ENCODE measurements at regions not wholly inside any gene's neighbourhood (a gene's known extent, or its start where the extent isn't known, plus 50 kb on each side); places are given as distances from the start of the nearest gene placed in this dataset.
"Not testable (repeated sequence)": the region's sequence is repeated elsewhere in the genome, so short reads cannot be mapped to it uniquely, and the experiment has no call there.

DNA sequence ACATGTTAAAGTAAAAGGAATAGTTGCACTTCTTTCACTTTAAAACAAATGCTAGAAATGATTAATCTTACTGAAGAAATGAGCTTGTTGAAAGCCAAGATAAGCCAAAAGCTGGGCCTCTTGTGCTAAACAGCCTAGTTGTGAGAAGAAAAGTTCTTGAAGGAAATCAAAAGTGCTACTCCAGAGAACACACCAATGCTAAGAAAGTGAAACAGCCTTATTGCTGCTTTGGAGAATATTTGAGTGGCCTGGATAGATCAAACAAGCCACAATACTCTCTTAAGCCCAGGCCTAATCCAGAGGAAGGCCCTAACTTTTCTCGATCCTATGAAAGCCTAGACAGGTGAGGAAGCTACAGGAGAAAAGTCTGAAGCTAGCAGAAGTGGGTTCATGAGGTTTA is 967.9 kb upstream of the INTU start:
- intact Hi-C loops (cut with DNase I): no loop called here
- Histone ChIP-seq H3K27ac (no peak overlapping the region), H3K4me1 (no peaks in the 10 kb centered on the region), H3K36me3 (no peaks in the 10 kb centered on the region), H3K9me3 (no peaks in the 10 kb centered on the region), H3K27me3 (no peaks in the 10 kb centered on the region), H3K4me3 (no peak overlapping the region)
- no peak for DNase-seq (ENCODE audit: extremely low spot score in 2 of 2)
- TF ChIP-seq POLR2A (IDR thresholded peaks at IDR 0.05) (no peak), POLR2AphosphoS5 (IDR thresholded peaks at IDR 0.05; ENCODE audit: insufficient read depth in 1 of 2, low read depth in 1 of 2) (no peak)
- TF ChIP-seq, protein P1, sequence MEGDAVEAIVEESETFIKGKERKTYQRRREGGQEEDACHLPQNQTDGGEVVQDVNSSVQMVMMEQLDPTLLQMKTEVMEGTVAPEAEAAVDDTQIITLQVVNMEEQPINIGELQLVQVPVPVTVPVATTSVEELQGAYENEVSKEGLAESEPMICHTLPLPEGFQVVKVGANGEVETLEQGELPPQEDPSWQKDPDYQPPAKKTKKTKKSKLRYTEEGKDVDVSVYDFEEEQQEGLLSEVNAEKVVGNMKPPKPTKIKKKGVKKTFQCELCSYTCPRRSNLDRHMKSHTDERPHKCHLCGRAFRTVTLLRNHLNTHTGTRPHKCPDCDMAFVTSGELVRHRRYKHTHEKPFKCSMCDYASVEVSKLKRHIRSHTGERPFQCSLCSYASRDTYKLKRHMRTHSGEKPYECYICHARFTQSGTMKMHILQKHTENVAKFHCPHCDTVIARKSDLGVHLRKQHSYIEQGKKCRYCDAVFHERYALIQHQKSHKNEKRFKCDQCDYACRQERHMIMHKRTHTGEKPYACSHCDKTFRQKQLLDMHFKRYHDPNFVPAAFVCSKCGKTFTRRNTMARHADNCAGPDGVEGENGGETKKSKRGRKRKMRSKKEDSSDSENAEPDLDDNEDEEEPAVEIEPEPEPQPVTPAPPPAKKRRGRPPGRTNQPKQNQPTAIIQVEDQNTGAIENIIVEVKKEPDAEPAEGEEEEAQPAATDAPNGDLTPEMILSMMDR (IDR thresholded peaks at IDR 0.05): no peak

DNA sequence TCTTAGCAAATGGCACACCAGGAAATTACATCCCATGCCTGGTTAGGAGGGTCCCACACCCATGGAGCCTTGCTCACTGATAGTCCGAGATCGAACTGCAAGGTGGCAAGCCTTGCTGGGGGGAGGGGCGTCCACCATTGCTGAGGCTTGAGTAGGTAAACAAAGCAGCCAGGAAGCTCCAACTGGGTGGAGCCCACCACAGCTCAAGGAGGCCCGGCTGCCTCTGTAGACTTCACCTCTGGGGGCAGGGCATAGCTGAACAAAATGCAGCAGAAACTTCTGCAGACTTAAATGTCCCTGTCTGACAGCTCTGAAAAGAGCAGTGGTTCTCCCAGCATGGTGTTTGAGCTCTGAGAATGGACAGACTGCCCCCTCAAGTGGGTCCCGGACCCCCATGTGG is 962.7 kb upstream of the INTU start:
- DNase-seq (ENCODE audit: extremely low spot score in 2 of 2); H3K36me3 ChIP-seq; H3K4me1 ChIP-seq; H3K9me3 ChIP-seq; H3K27ac ChIP-seq; H3K4me3 ChIP-seq; H3K27me3 ChIP-seq; intact Hi-C loops (cut with DNase I): not testable (repeated sequence)

DNA sequence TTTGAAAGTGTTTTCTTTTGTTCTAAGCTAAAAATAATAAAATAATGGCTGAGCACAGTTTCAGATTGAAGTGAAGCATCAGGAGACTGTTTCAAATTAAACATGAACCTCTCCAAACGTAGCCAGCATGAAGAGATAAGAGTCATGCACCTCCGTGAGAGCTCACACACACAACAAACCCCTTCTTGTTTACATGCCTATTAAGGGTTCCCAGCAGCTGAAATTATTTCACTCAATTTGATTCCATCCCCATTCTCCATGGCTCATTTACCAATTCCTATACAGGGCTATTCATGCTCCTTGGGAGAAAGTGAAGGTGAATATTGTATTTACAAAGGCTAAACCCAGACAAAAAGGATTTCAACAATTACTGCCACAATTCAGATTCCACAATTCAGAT is 954.1 kb upstream of the INTU start:
- intact Hi-C loops (cut with DNase I): no loop called here
- H3K4me3 ChIP-seq: no peak overlapping the region
- H3K9me3 ChIP-seq: no peaks in the 10 kb centered on the region
- no peaks in the 10 kb centered on the region for H3K4me1 ChIP-seq
- no peaks in the 10 kb centered on the region for H3K36me3 ChIP-seq
- no peak for DNase-seq (ENCODE audit: extremely low spot score in 2 of 2)
- no peak overlapping the region for H3K27ac ChIP-seq
- H3K27me3 ChIP-seq: no peaks in the 10 kb centered on the region
- TF ChIP-seq, protein P1 (IDR thresholded peaks at IDR 0.05): no peak
- TF ChIP-seq POLR2AphosphoS5 (IDR thresholded peaks at IDR 0.05; ENCODE audit: insufficient read depth in 1 of 2, low read depth in 1 of 2) (no peak), POLR2A (IDR thresholded peaks at IDR 0.05) (no peak)

DNA sequence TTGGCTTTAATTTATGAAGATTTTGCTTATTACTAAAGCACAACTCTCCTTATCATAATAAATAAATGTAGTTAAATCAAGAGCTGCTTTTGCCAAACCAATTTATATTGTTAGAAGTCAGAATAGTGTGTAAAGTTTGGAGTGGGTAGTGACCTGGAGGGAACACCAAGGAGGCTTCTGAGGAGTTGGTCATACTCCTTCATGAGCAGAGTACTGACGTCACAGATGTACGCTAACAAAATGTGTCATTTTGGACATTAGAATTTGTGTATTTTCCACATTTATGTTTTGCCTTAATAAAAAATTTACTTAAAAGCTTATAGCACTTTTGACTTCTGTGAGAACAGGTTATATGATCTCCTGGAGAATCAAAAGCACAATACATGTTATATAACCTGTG is 953.5 kb upstream of the INTU start:
- no peaks in the 10 kb centered on the region for H3K4me1 ChIP-seq
- H3K27ac ChIP-seq: no peak overlapping the region
- no peak for DNase-seq (ENCODE audit: extremely low spot score in 2 of 2)
- TF ChIP-seq, protein P1 (IDR thresholded peaks at IDR 0.05): no peak
- TF ChIP-seq POLR2AphosphoS5 (IDR thresholded peaks at IDR 0.05; ENCODE audit: insufficient read depth in 1 of 2, low read depth in 1 of 2) (no peak), POLR2A (IDR thresholded peaks at IDR 0.05) (no peak)
- H3K4me3 ChIP-seq: no peak overlapping the region
- intact Hi-C loops (cut with DNase I): no loop called here
- H3K36me3 ChIP-seq: no peaks in the 10 kb centered on the region
- H3K9me3 ChIP-seq: no peaks in the 10 kb centered on the region
- no peaks in the 10 kb centered on the region for H3K27me3 ChIP-seq

DNA sequence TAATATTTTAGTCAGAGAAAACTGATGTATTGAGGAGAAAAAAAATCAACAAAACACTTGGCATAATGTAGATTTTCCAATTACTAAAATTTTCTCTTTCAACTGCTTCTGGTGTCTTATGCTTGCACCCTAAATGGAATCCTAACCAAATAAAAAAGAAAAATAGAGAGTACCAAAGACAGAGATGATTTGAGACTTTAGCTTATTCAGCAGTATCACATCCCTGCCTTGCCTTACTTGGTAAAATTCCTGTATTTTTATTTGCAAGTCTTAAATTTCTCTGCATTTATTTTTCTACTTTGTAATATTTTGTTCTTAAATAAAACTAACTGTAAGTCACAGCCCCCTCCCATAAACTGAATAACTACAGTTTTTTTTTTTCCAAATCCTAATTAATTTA is 950.5 kb upstream of the INTU start:
- TF ChIP-seq POLR2AphosphoS5 (IDR thresholded peaks at IDR 0.05; ENCODE audit: insufficient read depth in 1 of 2, low read depth in 1 of 2) (no peak), POLR2A (IDR thresholded peaks at IDR 0.05) (no peak)
- TF ChIP-seq, protein P1 (IDR thresholded peaks at IDR 0.05): no peak
- H3K27ac ChIP-seq: no peak overlapping the region
- no peaks in the 10 kb centered on the region for H3K27me3 ChIP-seq
- no peaks in the 10 kb centered on the region for H3K9me3 ChIP-seq
- no peaks in the 10 kb centered on the region for H3K36me3 ChIP-seq
- H3K4me1 ChIP-seq: no peaks in the 10 kb centered on the region
- no peak for DNase-seq (ENCODE audit: extremely low spot score in 2 of 2)
- intact Hi-C loops (cut with DNase I): no loop called here
- H3K4me3 ChIP-seq: no peak overlapping the region

DNA sequence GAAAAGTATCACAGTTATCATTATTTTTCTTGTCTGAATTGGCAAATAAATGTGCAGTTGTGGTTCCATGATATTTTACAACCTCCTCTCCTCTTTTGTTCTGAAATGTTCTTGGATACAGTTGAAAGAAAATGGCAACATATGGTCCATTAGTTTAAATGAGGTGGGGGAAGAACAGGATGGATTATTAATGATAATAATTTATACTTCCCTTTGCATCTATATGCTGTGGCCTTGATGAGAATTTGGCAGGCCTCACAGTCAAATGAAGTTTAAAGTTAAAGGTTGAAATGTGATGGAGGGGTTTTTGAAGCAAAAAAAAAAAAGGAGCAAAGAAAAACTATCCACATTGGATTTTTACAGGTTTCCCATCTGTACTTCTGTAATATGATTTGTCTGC is 946.3 kb upstream of the INTU start:
- no peaks in the 10 kb centered on the region for H3K27me3 ChIP-seq
- no peak for TF ChIP-seq POLR2AphosphoS5 (IDR thresholded peaks at IDR 0.05; ENCODE audit: insufficient read depth in 1 of 2, low read depth in 1 of 2)
- TF ChIP-seq, protein P1 (IDR thresholded peaks at IDR 0.05): no peak
- TF ChIP-seq POLR2A (IDR thresholded peaks at IDR 0.05): no peak
- H3K4me1 ChIP-seq: no peaks in the 10 kb centered on the region
- no peaks in the 10 kb centered on the region for H3K36me3 ChIP-seq
- H3K4me3 ChIP-seq: no peak overlapping the region
- no peaks in the 10 kb centered on the region for H3K9me3 ChIP-seq
- intact Hi-C loops (cut with DNase I): no loop called here
- no peak for DNase-seq (ENCODE audit: extremely low spot score in 2 of 2)
- H3K27ac ChIP-seq: no peak overlapping the region
